ENCODE measurements at regions not wholly inside any gene's neighbourhood (a gene's known extent, or its start where the extent isn't known, plus 50 kb on each side); places are given as distances from the start of the nearest gene placed in this dataset.
"Not testable (repeated sequence)": the region's sequence is repeated elsewhere in the genome, so short reads cannot be mapped to it uniquely, and the experiment has no call there.

DNA sequence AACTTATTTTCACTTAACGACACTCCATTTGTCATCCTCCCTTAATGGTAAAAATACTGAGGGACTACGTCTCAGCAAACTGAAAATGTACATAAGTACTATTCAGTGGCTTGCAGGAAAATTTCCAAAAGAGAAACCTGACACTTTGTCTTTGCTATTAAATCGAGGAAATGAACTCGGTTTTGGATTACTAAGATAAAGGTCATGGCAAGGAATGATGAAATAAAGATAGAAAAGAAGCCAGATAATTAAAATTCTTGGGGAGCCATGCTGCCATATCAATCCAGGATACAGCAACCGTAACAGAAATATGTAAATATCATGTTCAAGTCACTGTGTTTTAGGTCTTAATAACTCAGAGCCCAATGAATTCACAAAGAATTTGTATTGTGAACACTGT lies 647.8 kb downstream of the CDH9 start:
- no peak for DNase-seq (ENCODE audit: low spot score)

GRCh38 chr5:26388976-26389375 lies 649.4 kb downstream of the CDH9 start:
- no peak for DNase-seq (ENCODE audit: low spot score)

DNA sequence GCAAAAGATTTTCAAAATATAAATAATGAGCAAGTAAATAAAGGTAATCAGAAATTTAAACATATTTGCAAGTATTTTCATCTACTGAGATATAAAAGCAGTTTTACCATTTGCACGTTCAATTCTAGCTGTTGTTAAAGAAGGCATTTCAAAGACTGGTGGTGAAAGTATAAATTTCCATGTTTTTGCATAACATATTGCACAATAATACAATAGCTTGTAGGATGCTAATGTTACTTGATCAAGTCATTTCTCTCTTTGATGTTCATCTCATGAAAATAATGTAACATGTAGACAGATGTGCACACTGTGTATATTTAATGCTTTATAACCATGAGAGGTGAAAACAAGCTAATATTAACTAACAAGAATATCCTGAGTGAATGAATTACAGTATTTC lies 651.9 kb downstream of the CDH9 start:
- DNase-seq (ENCODE audit: low spot score), result no peak

GRCh38 chr5:26364624-26365023 lies 673.8 kb downstream of the CDH9 start:
- not testable (repeated sequence) for DNase-seq (ENCODE audit: low spot score)

DNA sequence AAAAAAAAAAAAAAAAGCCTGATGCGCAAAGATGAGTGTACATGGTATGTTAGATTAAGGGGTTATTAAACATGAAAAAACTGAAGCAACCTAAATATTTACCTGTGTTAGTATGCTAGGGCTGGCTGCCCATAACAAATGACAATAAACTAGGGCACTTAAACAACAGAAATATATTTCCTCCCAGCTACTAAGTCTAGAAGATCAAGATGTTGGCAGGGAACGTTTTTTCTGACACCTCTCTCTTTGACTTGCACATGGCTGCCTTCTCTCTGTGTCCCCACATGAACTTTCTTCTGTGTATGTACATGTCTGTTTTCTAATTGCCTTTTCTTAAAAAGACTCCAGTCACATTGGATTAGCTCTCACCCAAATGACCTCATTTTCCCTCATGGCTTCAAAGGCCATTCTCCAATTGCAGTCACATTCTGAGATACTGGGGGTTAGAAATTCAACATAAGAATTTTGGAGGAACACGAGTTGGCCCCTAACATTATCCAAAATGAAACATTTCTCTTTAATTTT lies 694.5 kb downstream of the CDH9 start:
- DNase-seq (ENCODE audit: low spot score), result no peak

DNA sequence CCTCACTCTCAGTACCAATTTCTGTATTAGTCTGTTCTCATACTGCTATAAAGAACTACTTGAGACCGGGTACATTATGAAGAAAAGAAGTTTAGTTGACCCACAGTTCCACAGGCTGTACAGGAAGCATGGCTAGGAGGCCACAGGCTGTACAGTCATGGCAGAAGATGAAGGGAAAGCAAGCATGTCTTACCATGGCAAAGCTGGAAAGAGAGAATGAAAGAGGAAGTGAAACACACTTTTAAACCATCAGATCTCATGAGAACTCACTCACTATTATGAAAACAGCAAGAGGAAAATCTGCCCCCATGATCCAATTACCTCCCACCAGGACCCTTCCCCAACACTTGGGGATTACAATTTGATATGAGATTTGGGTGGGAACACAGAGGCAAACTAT lies 698.8 kb downstream of the CDH9 start:
- no peak for DNase-seq (ENCODE audit: low spot score)

DNA sequence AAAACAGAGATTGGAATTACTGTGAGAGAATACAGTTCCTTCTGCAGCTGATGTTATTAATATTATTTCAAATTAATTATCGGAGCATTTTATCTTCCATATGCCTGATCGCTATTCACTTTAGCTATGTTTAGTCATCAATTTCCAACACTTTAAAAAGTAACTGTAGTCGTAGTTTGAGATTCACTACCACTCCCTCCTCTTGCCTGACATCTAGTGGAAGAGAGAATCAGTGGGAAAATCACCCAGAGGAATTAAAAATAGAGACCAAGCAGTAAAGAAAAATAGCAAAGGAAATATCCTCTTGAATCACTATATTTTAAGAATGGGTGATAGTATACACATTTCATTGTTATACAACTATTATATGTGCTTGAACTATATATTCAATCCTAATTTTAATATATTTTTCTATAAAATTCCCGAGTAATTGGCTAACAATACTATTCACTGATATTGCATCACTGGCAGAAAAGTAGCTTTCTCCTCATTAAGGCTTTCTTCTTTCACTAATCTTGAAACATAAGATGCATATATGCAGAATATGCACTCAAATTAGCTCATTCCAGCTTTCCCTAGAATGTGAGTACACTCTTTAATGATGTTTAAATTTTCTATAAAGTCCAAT lies 708.7 kb downstream of the CDH9 start:
- DNase-seq (ENCODE audit: low spot score), result peak; percentile 1

DNA sequence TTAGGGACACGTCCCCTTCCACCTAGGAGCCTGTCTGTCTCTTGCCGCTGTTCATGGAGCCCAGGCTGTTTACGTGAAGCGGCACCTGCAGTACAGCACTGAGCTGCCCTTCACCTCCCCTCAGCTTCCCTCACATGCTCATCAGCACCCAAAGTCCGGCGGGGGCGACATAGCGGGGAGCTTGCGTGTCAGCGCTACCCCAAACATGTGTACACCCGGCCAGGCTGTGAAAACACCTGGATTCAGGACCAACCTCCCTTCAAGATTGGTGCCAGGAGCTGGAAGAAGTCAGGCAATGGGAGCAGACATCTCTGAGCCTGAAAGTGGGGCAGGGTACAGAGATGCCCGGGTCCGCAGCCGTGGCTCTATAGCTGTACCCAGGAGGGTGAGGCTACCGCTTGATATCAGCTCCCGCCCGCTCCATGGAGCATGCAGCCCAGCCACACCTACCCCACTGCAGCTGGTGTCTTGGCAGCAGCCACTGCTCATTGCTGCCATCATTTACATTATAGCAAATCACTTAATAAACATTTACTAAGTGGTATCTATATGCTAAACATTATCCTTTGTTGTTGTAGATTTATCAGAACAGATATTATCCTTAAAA lies 712.1 kb downstream of the CDH9 start:
- no peak for DNase-seq (ENCODE audit: low spot score)

DNA sequence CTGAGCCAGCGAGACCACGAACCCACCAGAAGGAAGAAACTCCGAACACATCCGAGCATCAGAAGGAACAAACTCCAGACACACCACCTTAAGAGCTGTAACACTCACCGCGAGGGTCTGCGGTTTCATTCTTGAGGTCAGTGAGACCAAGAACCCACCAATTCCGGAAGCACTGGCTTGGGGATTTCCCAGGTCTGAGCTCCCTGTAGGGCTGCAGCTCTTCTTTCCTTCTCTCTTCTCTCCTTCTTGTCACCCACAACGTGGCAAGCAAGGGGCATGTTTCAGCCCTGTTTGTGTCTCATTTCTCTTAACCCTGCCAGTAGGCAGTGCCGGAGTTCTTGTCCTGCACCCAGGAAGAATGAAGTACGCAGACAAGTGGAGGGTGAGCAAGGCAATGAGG lies 713.0 kb downstream of the CDH9 start:
- DNase-seq (ENCODE audit: low spot score), result not testable (repeated sequence)

- not testable (repeated sequence) for DNase-seq (ENCODE audit: low spot score)
Observed at GRCh38 chr5:26324273-26324895, 714.0 kb downstream of the CDH9 start.

DNA sequence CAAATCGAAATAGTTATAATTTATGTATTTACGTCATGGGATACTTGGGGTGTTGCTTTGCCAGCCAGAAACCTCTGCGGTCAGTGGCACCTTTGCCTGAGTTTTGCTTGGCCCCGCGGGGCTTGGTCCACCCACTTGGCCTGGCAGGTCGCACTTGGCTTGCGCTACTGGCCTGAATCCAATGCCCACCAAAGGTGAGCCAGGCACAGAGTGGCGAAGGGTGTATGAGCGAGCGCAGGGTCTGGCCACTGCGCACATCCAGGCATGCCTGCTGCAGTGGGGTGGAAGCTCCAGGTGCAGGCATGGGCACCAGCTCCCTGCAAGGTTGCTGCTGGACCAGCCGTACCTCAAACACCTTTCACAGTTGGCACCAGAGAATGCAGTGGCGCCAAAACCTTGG lies 714.6 kb downstream of the CDH9 start:
- DNase-seq (ENCODE audit: low spot score), result no peak

DNA sequence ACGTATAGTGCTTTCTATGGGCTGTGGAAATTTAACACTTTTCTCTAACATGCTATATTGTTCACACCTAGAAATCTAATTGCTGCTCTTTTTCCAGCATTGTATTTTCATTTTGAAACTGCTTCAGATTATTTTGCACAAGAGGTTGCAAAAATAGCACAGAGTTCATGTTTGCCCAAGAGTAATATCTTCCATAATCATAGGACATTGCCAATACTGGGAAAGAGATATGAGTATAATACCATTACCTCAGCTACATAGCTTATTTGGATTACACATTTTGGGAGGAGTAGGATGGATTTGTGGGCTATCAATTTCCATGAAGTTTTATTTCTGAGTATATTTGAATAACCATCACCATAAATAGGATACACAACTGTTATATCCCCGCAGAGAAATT lies 717.1 kb downstream of the CDH9 start:
- no peak for DNase-seq (ENCODE audit: low spot score)

DNA sequence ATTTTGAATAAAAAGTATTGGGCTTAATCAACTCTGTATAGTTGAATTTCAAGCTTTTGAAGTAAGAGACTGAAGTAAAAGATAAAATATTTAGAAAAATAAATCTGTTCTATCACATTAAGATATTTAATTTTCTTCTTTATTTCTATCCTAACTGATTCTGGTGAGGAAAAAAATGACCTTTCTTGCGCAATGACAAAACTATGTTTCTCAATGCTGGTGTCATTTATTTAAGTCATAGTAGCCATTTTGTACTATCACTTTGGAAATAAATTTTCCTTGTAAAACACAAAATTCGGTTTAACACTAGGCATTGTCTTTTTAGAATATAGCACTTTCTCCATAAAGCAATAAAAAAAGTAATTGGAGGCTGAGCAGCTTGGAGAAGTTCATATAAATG lies 728.0 kb downstream of the CDH9 start:
- no peak for DNase-seq (ENCODE audit: low spot score)

DNA sequence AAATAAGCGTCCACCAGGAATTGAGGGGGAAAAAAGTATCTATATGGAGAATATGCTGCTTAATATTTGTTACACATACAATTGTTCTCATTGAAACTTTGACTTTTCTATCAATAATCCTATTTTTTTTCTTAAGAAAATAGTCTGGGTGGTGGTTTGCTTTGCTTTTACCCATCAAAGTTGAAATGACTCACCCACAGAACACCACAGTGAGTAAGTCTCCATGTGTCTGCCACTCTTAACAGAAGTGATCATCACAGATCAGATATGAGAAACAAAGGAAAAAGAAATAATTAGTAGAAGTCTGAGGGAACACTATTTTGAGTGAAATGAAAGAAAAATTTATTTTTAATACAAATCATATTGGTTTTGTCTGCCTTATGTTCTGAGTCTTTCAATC lies 742.8 kb downstream of the CDH9 start:
- DNase-seq (ENCODE audit: low spot score), result no peak

GRCh38 chr5:26282190-26282589 lies 756.2 kb downstream of the CDH9 start:
- no peak for DNase-seq (ENCODE audit: low spot score)

DNA sequence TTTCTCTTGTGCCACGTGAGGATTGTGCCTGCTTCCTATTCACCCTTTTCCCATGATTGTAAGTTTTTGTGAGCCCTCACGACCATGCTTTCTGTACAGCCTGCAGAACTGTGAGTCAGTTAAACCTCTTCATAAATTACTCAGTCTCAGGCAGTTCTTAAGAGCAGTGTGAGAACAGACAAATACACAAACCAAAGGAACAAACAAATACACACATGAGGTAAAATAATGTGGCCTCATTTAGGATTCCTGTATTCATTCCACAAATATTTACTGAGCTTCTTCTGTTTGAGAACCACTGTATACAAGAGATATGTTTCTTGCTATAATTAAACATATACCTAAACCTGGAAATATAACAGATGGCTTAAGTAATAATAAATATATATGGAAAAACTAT lies 760.3 kb downstream of the CDH9 start:
- no peak for DNase-seq (ENCODE audit: low spot score)

DNA sequence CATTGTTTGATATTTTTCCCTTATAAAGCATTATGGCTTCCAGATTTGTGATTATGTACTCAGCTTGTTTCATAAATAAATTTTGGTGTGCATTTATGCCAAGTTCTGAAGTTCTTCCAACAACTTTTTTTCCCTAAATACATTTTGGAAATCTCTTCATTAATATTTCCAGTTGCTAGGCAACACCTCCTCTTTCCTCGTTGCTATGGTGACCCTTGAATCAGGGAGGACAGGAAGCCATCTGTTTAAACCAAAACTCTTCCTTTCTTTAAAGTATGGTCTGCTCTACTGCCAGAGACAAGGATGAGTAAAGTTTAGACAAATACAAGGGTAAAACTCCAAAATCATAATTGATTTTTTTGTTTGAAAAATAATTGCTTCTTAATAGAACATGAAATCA lies 779.3 kb downstream of the CDH9 start:
- no peak for DNase-seq (ENCODE audit: low spot score)

DNA sequence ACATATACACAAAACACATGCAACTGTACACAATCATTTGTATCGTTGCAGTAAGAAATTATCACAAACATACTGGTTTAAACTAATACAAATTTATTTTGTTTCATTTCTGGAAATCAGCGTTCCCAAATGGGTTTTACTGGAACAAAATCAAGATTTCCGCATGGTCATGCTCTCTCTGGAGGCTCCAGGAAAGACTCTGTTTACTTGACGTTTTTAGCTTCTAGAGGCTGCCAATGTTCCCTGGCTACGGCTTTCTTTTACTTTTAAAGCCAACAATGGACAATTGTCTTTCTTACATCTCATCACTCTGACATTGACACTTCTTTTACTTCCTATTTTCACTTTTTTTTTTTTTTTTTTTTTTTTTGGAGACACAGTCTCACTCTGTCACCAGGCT lies 793.1 kb downstream of the CDH9 start:
- no peak for DNase-seq (ENCODE audit: low spot score)

DNA sequence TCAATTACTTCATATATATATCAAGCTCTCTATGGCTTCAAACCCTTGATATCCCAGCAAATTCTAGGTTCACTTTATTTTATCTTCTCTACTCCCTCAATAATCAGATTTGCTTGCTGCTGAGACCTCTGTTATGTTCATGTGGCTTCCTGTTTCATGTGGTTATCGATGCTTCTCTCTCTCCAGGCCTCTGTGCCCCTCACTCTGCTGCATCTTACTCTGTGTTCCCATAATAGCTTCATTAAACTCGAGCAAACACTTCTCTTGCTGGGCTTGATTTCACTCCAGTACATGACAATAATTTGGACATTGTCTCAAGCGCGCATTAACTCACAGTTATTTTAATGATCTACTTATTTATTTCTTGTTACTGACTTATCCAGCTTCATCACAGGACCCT lies 798.8 kb downstream of the CDH9 start:
- no peak for DNase-seq (ENCODE audit: low spot score)

DNA sequence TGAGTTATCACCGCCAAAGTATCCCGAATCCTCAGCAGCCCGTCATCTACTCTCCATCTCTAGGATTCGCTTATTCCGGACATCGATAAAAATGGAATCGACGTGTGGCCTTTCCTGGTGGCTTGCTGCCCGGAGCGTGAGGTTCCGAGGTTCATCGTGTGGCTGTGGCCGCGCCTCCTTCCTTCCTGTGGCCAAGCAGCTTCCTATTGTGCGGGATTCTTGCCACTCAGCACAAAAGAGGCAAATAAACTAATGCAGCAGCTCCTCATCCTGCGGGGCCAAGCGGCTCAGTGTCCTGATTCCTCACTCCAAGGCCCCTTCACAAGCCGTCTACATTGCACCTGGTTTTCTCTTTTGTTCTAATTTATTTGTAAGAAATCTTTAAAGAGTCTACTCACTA lies 800.9 kb downstream of the CDH9 start:
- DNase-seq (ENCODE audit: low spot score), result no peak

- DNase-seq (ENCODE audit: low spot score), result no peak
Observed at GRCh38 chr5:26236936-26237335, 801.5 kb downstream of the CDH9 start.

GRCh38 chr5:26232706-26233105 lies 805.7 kb downstream of the CDH9 start:
- no peak for DNase-seq (ENCODE audit: low spot score)

- no peak for DNase-seq (ENCODE audit: low spot score)
Observed at GRCh38 chr5:26231316-26231715, 807.1 kb downstream of the CDH9 start.

GRCh38 chr5:26229848-26230247 lies 808.5 kb downstream of the CDH9 start:
- no peak for DNase-seq (ENCODE audit: low spot score)

Measured in HuH-7.5 (cell line).